ENCODE measurements at regions not wholly inside any gene's neighbourhood (a gene's known extent, or its start where the extent isn't known, plus 50 kb on each side); places are given as distances from the start of the nearest gene placed in this dataset.

DNA sequence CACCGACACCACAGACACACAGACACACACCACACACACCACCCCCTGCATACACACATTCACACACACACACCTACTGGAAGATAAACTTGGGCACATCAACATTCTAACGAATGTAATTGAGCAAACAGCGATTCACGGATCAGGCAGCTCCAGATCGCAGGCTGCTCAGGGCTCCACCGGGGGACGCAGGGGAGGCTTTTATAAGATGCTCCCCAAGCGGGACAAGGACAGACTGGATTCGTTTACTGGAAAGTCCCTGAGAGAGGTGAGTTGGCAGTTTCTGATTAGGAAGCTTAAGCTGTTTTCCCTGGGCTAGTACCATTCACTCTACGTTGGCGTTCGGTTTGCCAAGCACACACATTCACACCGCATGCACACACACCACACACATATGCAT, 281.3 kb downstream of the IRF8 start:
- RAD21 ChIA-PET (ENCODE audit: low non-redundant PET in 1 of 2, low total read pairs in 2 of 2, uncharacterized antibody in 2 of 2, unreplicated experiment in 2 of 2), result no interaction called here
- intact Hi-C loops (cut with micrococcal nuclease), result no loop called here
- ATAC-seq (no peak), DNase-seq (ENCODE audit: low read depth, low spot score) (no peak)
- no peaks in the 10 kb centered on the region for H3K9me3 ChIP-seq (ENCODE audit: control insufficient read depth in 1 of 2, insufficient read depth in 1 of 2, low read depth in 1 of 2, low read length in 2 of 2)
- no TSS peak for BruUV-seq (replicated peaks)
- CTCF ChIA-PET, result no interaction called here
- H3K36me3 ChIP-seq (ENCODE audit: control insufficient read depth in 1 of 2, insufficient read depth in 2 of 2, low read length in 2 of 2), result no peaks in the 10 kb centered on the region
- H3K9ac ChIP-seq (ENCODE audit: low read length), result no peak overlapping the region
- no peak overlapping the region for H3K4me3 ChIP-seq (replicated peaks in 1 of 2; ENCODE audit: low read depth in 1 of 2, low read length in 2 of 2)
- no peaks in the 10 kb centered on the region for H3K4me1 ChIP-seq (ENCODE audit: control insufficient read depth in 1 of 2, insufficient read depth in 2 of 2, low read length in 2 of 2)
- no peaks in the 10 kb centered on the region for H3K9me2 ChIP-seq (ENCODE audit: insufficient read depth)
- no peak overlapping the region for H2AFZ ChIP-seq (ENCODE audit: low read depth, low read length, poor library complexity, severe bottlenecking)
- no peaks in the 10 kb centered on the region for H3K79me2 ChIP-seq (ENCODE audit: insufficient read depth, low read length)
- POLR2A ChIA-PET, result no interaction called here
- TF ChIP-seq SIN3A (IDR thresholded peaks at IDR 0.05; ENCODE audit: low read depth), result no peak
- TF ChIP-seq EZH2 (IDR thresholded peaks at IDR 0.05), result no peak
- H3K27ac ChIP-seq (ENCODE audit: low read depth, low read length), result no peak overlapping the region
- H3K4me2 ChIP-seq (ENCODE audit: low read length), result no peak overlapping the region
- no peaks in the 10 kb centered on the region for H4K20me1 ChIP-seq (ENCODE audit: insufficient read depth)
- H3K27me3 ChIP-seq (ENCODE audit: insufficient read depth, low read length), result peaks cover 70% of the 10 kb centered on the region

GRCh38 chr16:86180780-86181179, 281.8 kb downstream of the IRF8 start:
- ChIA-PET POLR2A (no interaction called here), CTCF (no interaction called here), RAD21 (ENCODE audit: low non-redundant PET in 1 of 2, low total read pairs in 2 of 2, uncharacterized antibody in 2 of 2, unreplicated experiment in 2 of 2) (no interaction called here)
- Histone ChIP-seq H4K20me1 (ENCODE audit: insufficient read depth) (no peaks in the 10 kb centered on the region), H2AFZ (ENCODE audit: low read depth, low read length, poor library complexity, severe bottlenecking) (no peak overlapping the region), H3K4me2 (ENCODE audit: low read length) (no peak overlapping the region), H3K36me3 (ENCODE audit: control insufficient read depth in 1 of 2, insufficient read depth in 2 of 2, low read length in 2 of 2) (no peaks in the 10 kb centered on the region), H3K9me2 (ENCODE audit: insufficient read depth) (no peaks in the 10 kb centered on the region), H3K27me3 (ENCODE audit: insufficient read depth, low read length) (peaks cover 74% of the 10 kb centered on the region), H3K79me2 (ENCODE audit: insufficient read depth, low read length) (no peaks in the 10 kb centered on the region), H3K4me3 (replicated peaks in 1 of 2; ENCODE audit: low read depth in 1 of 2, low read length in 2 of 2) (no peak overlapping the region), H3K9ac (ENCODE audit: low read length) (no peak overlapping the region), H3K9me3 (ENCODE audit: control insufficient read depth in 1 of 2, insufficient read depth in 1 of 2, low read depth in 1 of 2, low read length in 2 of 2) (no peaks in the 10 kb centered on the region), H3K27ac (ENCODE audit: low read depth, low read length) (no peak overlapping the region), H3K4me1 (ENCODE audit: control insufficient read depth in 1 of 2, insufficient read depth in 2 of 2, low read length in 2 of 2) (no peaks in the 10 kb centered on the region)
- intact Hi-C loops (cut with micrococcal nuclease), result no loop called here
- no peak for ATAC-seq
- TF ChIP-seq CEBPB (IDR thresholded peaks at IDR 0.05; ENCODE audit: low read depth) (no peak), EZH2 (IDR thresholded peaks at IDR 0.05) (no peak), YY1 (IDR thresholded peaks at IDR 0.05; ENCODE audit: extremely low read depth, insufficient replicate concordance, low read depth, low read length) (no peak), SRF (IDR thresholded peaks at IDR 0.05; ENCODE audit: low read depth) (no peak), RAD21 (IDR thresholded peaks at IDR 0.05; ENCODE audit: low read depth) (no peak)
- TF ChIP-seq, protein P1, sequence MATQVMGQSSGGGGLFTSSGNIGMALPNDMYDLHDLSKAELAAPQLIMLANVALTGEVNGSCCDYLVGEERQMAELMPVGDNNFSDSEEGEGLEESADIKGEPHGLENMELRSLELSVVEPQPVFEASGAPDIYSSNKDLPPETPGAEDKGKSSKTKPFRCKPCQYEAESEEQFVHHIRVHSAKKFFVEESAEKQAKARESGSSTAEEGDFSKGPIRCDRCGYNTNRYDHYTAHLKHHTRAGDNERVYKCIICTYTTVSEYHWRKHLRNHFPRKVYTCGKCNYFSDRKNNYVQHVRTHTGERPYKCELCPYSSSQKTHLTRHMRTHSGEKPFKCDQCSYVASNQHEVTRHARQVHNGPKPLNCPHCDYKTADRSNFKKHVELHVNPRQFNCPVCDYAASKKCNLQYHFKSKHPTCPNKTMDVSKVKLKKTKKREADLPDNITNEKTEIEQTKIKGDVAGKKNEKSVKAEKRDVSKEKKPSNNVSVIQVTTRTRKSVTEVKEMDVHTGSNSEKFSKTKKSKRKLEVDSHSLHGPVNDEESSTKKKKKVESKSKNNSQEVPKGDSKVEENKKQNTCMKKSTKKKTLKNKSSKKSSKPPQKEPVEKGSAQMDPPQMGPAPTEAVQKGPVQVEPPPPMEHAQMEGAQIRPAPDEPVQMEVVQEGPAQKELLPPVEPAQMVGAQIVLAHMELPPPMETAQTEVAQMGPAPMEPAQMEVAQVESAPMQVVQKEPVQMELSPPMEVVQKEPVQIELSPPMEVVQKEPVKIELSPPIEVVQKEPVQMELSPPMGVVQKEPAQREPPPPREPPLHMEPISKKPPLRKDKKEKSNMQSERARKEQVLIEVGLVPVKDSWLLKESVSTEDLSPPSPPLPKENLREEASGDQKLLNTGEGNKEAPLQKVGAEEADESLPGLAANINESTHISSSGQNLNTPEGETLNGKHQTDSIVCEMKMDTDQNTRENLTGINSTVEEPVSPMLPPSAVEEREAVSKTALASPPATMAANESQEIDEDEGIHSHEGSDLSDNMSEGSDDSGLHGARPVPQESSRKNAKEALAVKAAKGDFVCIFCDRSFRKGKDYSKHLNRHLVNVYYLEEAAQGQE (IDR thresholded peaks at IDR 0.05; ENCODE audit: low read depth), result no peak
- BruUV-seq (replicated peaks), result no TSS peak
- DNase-seq (ENCODE audit: low read depth, low spot score), result no peak
